Thyroid gland (tissue), 4 donors: ENCODE measurements at regions not wholly inside any gene's neighbourhood (a gene's known extent, or its start where the extent isn't known, plus 50 kb on each side); places are given as distances from the start of the nearest gene placed in this dataset.
"Not testable (repeated sequence)": the region's sequence is repeated elsewhere in the genome, so short reads cannot be mapped to it uniquely, and the experiment has no call there.

Source experiments
- CTCF ChIP-seq, 6 experiments: fragments of 200-600 bp in 3 of 6; fragments of 450-650 bp in 3 of 6; sonication (generic) in 3 of 6; IDR thresholded peaks; one replicate each; pipeline ENCODE4 v1.5.1; 2016 to 2019; ENCODE audit warnings: antibody characterized with exemption in 6 of 6, mild to moderate bottlenecking in 2 of 6, inconsistent platforms in 1 of 6, moderate library complexity in 1 of 6
- POLR2A ChIP-seq, 2 donors: fragments of 450-650 bp; IDR thresholded peaks; one replicate each; pipeline ENCODE4 v1.6.1; 2017; ENCODE audit warnings: antibody characterized with exemption in 2 of 2, mild to moderate bottlenecking in 2 of 2, moderate library complexity in 1 of 2

- not testable (repeated sequence) for TF ChIP-seq CTCF, POLR2A (IDR thresholded peaks at IDR 0.05)
Measured at GRCh38 chr4:81777718-81778117, 306.0 kb upstream of the RASGEF1B start.
